ENCODE measurements at regions not wholly inside any gene's neighbourhood (a gene's known extent, or its start where the extent isn't known, plus 50 kb on each side); places are given as distances from the start of the nearest gene placed in this dataset.
A peak's percentile ranks its signal among the peaks of the same experiment; 100 is the strongest.
"Not testable (repeated sequence)": the region's sequence is repeated elsewhere in the genome, so short reads cannot be mapped to it uniquely, and the experiment has no call there.

- DNase-seq (ENCODE audit: low read depth in 4 of 4, low spot score in 3 of 4): not testable (repeated sequence)
Observed at GRCh38 chr9:97105220-97105619, 66.3 kb upstream of the CTSV start.

- DNase-seq (ENCODE audit: low read depth in 4 of 4, low spot score in 3 of 4): not testable (repeated sequence)
Observed at GRCh38 chr9:97103613-97104383, 64.9 kb upstream of the CTSV start.

GRCh38 chr9:97099540-97099939 lies 60.6 kb upstream of the CTSV start:
- DNase-seq (ENCODE audit: low read depth in 4 of 4, low spot score in 3 of 4): not testable (repeated sequence)

- no peak for DNase-seq (ENCODE audit: low read depth in 4 of 4, low spot score in 3 of 4)
Observed at GRCh38 chr9:97096793-97097192, 57.9 kb upstream of the CTSV start.

GRCh38 chr9:97089361-97089760 lies 50.4 kb upstream of the CTSV start:
- peak in 1 of 4 donors; percentile 12 for DNase-seq (ENCODE audit: low read depth in 4 of 4, low spot score in 3 of 4)

Measured in right renal pelvis (tissue), 4 donors.